H1 (cell line): ENCODE measurements at regions not wholly inside any gene's neighbourhood (a gene's known extent, or its start where the extent isn't known, plus 50 kb on each side); places are given as distances from the start of the nearest gene placed in this dataset.
A peak's percentile ranks its signal among the peaks of the same experiment; 100 is the strongest.

Source experiments
- CTCF ChIA-PET: fragments of 300-600 bp; sonication (Branson Sonifier 250); formaldehyde crosslinking; loops from one replicate; lab custom pipeline; 2021; ENCODE audit not compliant: partially characterized antibody; lab: Charles Lee
- POLR2A ChIA-PET: fragments of 300-600 bp; sonication (Branson Sonifier 250); formaldehyde crosslinking; loops from one replicate; lab custom pipeline; 2021; ENCODE audit warnings: inconsistent platforms; ENCODE audit not compliant: partially characterized antibody; lab: Charles Lee
- DNase-seq, 2 experiments: peaks; one replicate each; pipeline versions ENCODE4 v3.0.0 to v3.0.0-alpha.2; 2010 to 2022; ENCODE audit warnings: low spot score in 2 of 2, low read depth in 1 of 2, mixed read lengths in 1 of 2
- FAIRE-seq: peaks from 2 replicates; lab custom pipeline; 2011; peaks lifted over from hg19 to GRCh38; lab: Jason Lieb, UNC
- H2AFZ ChIP-seq: 2 replicates; pipeline ENCODE4 v1.8.1; 2012; ENCODE audit warnings: low read length, inconsistent platforms
- H2AK5ac ChIP-seq: 2 replicates; pipeline ENCODE4 v1.6.1; 2013; ENCODE audit warnings: low read depth, low read length
- H2BK120ac ChIP-seq: replicated peaks from 2 replicates; pipeline ENCODE3; 2013; ENCODE audit warnings: low read depth, low read length, inconsistent platforms
- H2BK12ac ChIP-seq: 2 replicates; pipeline ENCODE4 v1.6.1; 2013; ENCODE audit warnings: low read depth, low read length
- H2BK15ac ChIP-seq: 2 replicates; pipeline ENCODE4 v1.6.1; 2013; ENCODE audit warnings: low read length
- H2BK20ac ChIP-seq: 2 replicates; pipeline ENCODE4 v1.6.1; 2013; ENCODE audit warnings: low read length
- H2BK5ac ChIP-seq: 2 replicates; pipeline ENCODE4 v1.6.1; 2013; ENCODE audit warnings: low read depth, low read length
- H3K14ac ChIP-seq: 2 replicates; pipeline ENCODE4 v1.6.1; 2013; ENCODE audit warnings: inconsistent platforms; ENCODE audit not compliant: insufficient read length
- H3K18ac ChIP-seq: 2 replicates; pipeline ENCODE4 v1.6.1; 2013; ENCODE audit warnings: low read length; ENCODE audit errors: extremely low read depth
- H3K23ac ChIP-seq: 2 replicates; pipeline ENCODE4 v1.6.1; 2013; ENCODE audit warnings: inconsistent platforms; ENCODE audit not compliant: insufficient read length
- H3K23me2 ChIP-seq: 2 replicates; pipeline ENCODE4 v1.6.1; 2013; ENCODE audit warnings: low read depth, low read length
- H3K27ac ChIP-seq: 2 replicates; pipeline ENCODE4 v1.6.1; 2011; ENCODE audit warnings: low read depth, low read length, inconsistent platforms
- H3K27me3 ChIP-seq, 4 experiments: replicated peaks in 1 of 4; 1 replicate in 1 of 4; 2 replicates in 3 of 4; pipeline versions ENCODE4 v1.6.1 to v1.8.1; 2011 to 2013; ENCODE audit warnings: low read length in 3 of 4, mild to moderate bottlenecking in 3 of 4, inconsistent platforms in 2 of 4, mixed read lengths in 2 of 4, moderate library complexity in 1 of 4; ENCODE audit not compliant: control insufficient read depth in 3 of 4, insufficient read depth in 3 of 4; ENCODE audit errors: extremely low read depth in 1 of 4
- H3K36me3 ChIP-seq, 4 experiments: 2 replicates each; pipeline versions ENCODE4 v1.6.1 to v1.8.1; 2011 to 2013; ENCODE audit warnings: mild to moderate bottlenecking in 4 of 4, low read length in 3 of 4, moderate library complexity in 2 of 4, control low read depth in 1 of 4, inconsistent platforms in 1 of 4; ENCODE audit not compliant: insufficient read depth in 4 of 4, control insufficient read depth in 2 of 4
- H3K4ac ChIP-seq: replicated peaks from 2 replicates; pipeline ENCODE3; 2013; ENCODE audit warnings: low read length, low read depth, mixed read lengths, inconsistent platforms; ENCODE audit not compliant: insufficient read length
- H3K4me1 ChIP-seq, 4 experiments: replicated peaks in 1 of 4; 1 replicate in 1 of 4; 2 replicates in 3 of 4; pipeline versions ENCODE4 v1.6.1 to v1.8.1; 2011 to 2013; ENCODE audit warnings: low read length in 3 of 4, inconsistent platforms in 2 of 4, mixed read lengths in 1 of 4; ENCODE audit not compliant: insufficient read depth in 4 of 4, control insufficient read depth in 3 of 4
- H3K4me2 ChIP-seq, 2 experiments: 2 replicates each; pipeline versions ENCODE4 v1.6.1 to v1.8.1; 2011 to 2013; ENCODE audit warnings: low read depth in 2 of 2, low read length in 2 of 2, control low read depth in 1 of 2, inconsistent platforms in 1 of 2, mild to moderate bottlenecking in 1 of 2; ENCODE audit not compliant: insufficient read depth in 1 of 2
- H3K4me3 ChIP-seq, 4 experiments: fragments of 200-600, 300-600 bp in 1 of 4; sonication (generic), shearing (Covaris generic), sonication (Bioruptor Twin) in 1 of 4; 2 replicates each; pipeline versions ENCODE4 v1.5.1 to v1.8.1; 2011 to 2016; ENCODE audit warnings: low read length in 4 of 4, low read depth in 3 of 4, control low read depth in 2 of 4, inconsistent platforms in 2 of 4, mild to moderate bottlenecking in 2 of 4, mixed read lengths in 1 of 4, moderate library complexity in 1 of 4; ENCODE audit not compliant: insufficient read depth in 2 of 4; ENCODE audit errors: extremely low read depth in 1 of 4
- H3K56ac ChIP-seq: replicated peaks from 2 replicates; pipeline ENCODE3; 2013; ENCODE audit warnings: low read depth, mild to moderate bottlenecking, mixed read lengths, low read length, inconsistent platforms; ENCODE audit not compliant: insufficient read length
- H3K79me1 ChIP-seq: 2 replicates; pipeline ENCODE4 v1.6.1; 2013; ENCODE audit warnings: low read depth, low read length, control low read depth
- H3K79me2 ChIP-seq, 2 experiments: 2 replicates each; pipeline versions ENCODE4 v1.6.1 to v1.8.1; 2012 to 2013; ENCODE audit warnings: low read length in 2 of 2, mild to moderate bottlenecking in 2 of 2, inconsistent platforms in 1 of 2; ENCODE audit not compliant: insufficient read depth in 2 of 2, control insufficient read depth in 1 of 2
- H3K9ac ChIP-seq, 4 experiments: replicated peaks in 1 of 4; 1 replicate in 1 of 4; 2 replicates in 3 of 4; pipeline versions ENCODE4 v1.6.1 to v1.8.1; 2011 to 2013; ENCODE audit warnings: low read depth in 3 of 4, low read length in 3 of 4, control low read depth in 2 of 4, mild to moderate bottlenecking in 2 of 4, moderate library complexity in 2 of 4, inconsistent platforms in 1 of 4; ENCODE audit errors: extremely low read depth in 1 of 4
- H3K9me3 ChIP-seq, 2 experiments: 2 replicates each; pipeline versions ENCODE4 v1.6.1 to v1.8.1; 2012 to 2013; ENCODE audit warnings: mild to moderate bottlenecking in 2 of 2, moderate library complexity in 2 of 2, control low read depth in 1 of 2, inconsistent platforms in 1 of 2, low read depth in 1 of 2, low read length in 1 of 2, mixed read lengths in 1 of 2; ENCODE audit not compliant: insufficient read depth in 2 of 2
- H4K20me1 ChIP-seq, 2 experiments: replicated peaks in 1 of 2; 2 replicates each; pipeline versions ENCODE3 to v1.8.1; 2011 to 2013; ENCODE audit warnings: inconsistent platforms in 2 of 2, low read length in 2 of 2, mild to moderate bottlenecking in 1 of 2; ENCODE audit not compliant: insufficient read depth in 2 of 2, control insufficient read depth in 1 of 2
- H4K5ac ChIP-seq: 2 replicates; pipeline ENCODE4 v1.6.1; 2013; ENCODE audit warnings: low read length, low read depth, mixed read lengths, inconsistent platforms; ENCODE audit not compliant: insufficient read length
- H4K8ac ChIP-seq: 2 replicates; pipeline ENCODE4 v1.8.0; 2013; ENCODE audit warnings: mild to moderate bottlenecking, moderate library complexity, low read length, inconsistent platforms; ENCODE audit not compliant: insufficient read depth; ENCODE audit errors: extremely low read depth
- H4K91ac ChIP-seq: replicated peaks from 2 replicates; pipeline ENCODE3; 2013; ENCODE audit warnings: low read length, mixed read lengths, inconsistent platforms; ENCODE audit not compliant: insufficient read length
- ATF2 ChIP-seq: IDR thresholded peaks from 2 replicates; pipeline ENCODE4 v1.6.1; 2012; ENCODE audit warnings: low read length, inconsistent platforms
- CBX8 ChIP-seq: fragments of 300-800, 300-1000 bp; sonication (generic); IDR thresholded peaks from 2 replicates; pipeline ENCODE4 v1.7.1; 2016; ENCODE audit warnings: low read depth, low read length, borderline replicate concordance
- SIRT6 ChIP-seq: IDR thresholded peaks from one replicate; pipeline ENCODE4 v1.7.1; 2012; ENCODE audit warnings: low read length, inconsistent platforms
- WGBS, 2 experiments: shearing (Covaris generic) in 1 of 2; methylation state at CpG; one replicate each; pipeline versions ENCODE4 v1.1.6 to v1.1.7; 2013 to 2015; ENCODE audit warnings: low lambda C conversion rate in 2 of 2, mixed read lengths in 2 of 2, inconsistent platforms in 1 of 2, low coverage in 1 of 2, missing lambda C conversion rate in 1 of 2; ENCODE audit not compliant: insufficient replicate concordance in 2 of 2, insufficient coverage in 1 of 2, insufficient read length in 1 of 2; ENCODE audit errors: extremely low coverage in 1 of 2, missing lambda C conversion rate in 1 of 2; 5-methylcytosine and 5-hydroxymethylcytosine counted together

GRCh38 chr10:45243261-45243660, 72.1 kb downstream of the OR13A1 start:
- Histone ChIP-seq H2BK12ac (no peak overlapping the region), H3K18ac (no peak overlapping the region), H2BK120ac (no peak overlapping the region), H3K27ac (no peak overlapping the region), H3K9ac (no peak overlapping the region), H3K4me3 (no peak overlapping the region), H3K23me2 (no peaks in the 10 kb centered on the region), H2AFZ (no peak overlapping the region), H3K56ac (no peak overlapping the region), H2BK20ac (0 out of 2 replicates have a peak overlapping the region, but pooled peaks have one; percentile 25), H3K4ac (no peak overlapping the region), H3K79me1 (no peaks in the 10 kb centered on the region), H3K79me2 (no peaks in the 10 kb centered on the region), H3K14ac (no peak overlapping the region), H3K36me3 (no peaks in the 10 kb centered on the region), H4K8ac (no peak overlapping the region), H2AK5ac (no peak overlapping the region), H3K4me1 (peaks cover 2 to 4% (median 3%) of the 10 kb centered on the region in 4 experiments; a peak in 3 of 7 replicates), H2BK15ac (no peak overlapping the region), H3K4me2 (no peak overlapping the region), H2BK5ac (no peak overlapping the region), H4K91ac (no peak overlapping the region), H3K23ac (no peak overlapping the region), H3K9me3 (no peaks in the 10 kb centered on the region), H3K27me3 (no peaks in the 10 kb centered on the region), H4K20me1 (no peaks in the 10 kb centered on the region), H4K5ac (no peak overlapping the region)
- ChIA-PET CTCF (interaction anchor here (4.5 kb wide), 1 partner anchor 8 kb away, joined by 20 read pairs; no protein-coding TSS in a partner anchor), POLR2A (no interaction called here)
- no peak for FAIRE-seq
- WGBS, 2 experiments, result 83% methylated on average over 2 of the region's 2 CpGs; no CpG with 5 or more reads in 1 of the 2 experiments
- no peak for TF ChIP-seq SIRT6
- TF ChIP-seq CBX8, result no peak
- TF ChIP-seq ATF2, result no peak
- DNase-seq, result no peak
